CD4-positive, CD25-positive, alpha-beta regulatory T cell (primary cell): ENCODE measurements at regions not wholly inside any gene's neighbourhood (a gene's known extent, or its start where the extent isn't known, plus 50 kb on each side); places are given as distances from the start of the nearest gene placed in this dataset.

Experiments used
- ATAC-seq, 2 donors: fragments of 150-1000 bp; cut with Tn5 transposase; one replicate each; pipeline ENCODE4 v1.10.0; 2021; ENCODE audit warnings: low read depth in 2 of 2, moderate number of reproducible peaks in 2 of 2, moderate library complexity in 1 of 2
- DNase-seq, 3 donors: peaks; one replicate each; pipeline versions ENCODE4 v3.0.0 to v3.0.0-alpha.2; 2012 to 2022; ENCODE audit warnings: mixed read lengths in 1 of 3
- H3K27ac ChIP-seq: one replicate; pipeline ENCODE4 v1.7.0; 2013; ENCODE audit warnings: mild to moderate bottlenecking, low read length; ENCODE audit not compliant: insufficient read depth, poor library complexity, severe bottlenecking
- H3K27me3 ChIP-seq: one replicate; pipeline ENCODE4 v1.7.0; 2013; ENCODE audit warnings: low read length; ENCODE audit not compliant: control insufficient read depth, insufficient read depth
- H3K36me3 ChIP-seq: one replicate; pipeline ENCODE4 v1.7.0; 2013; ENCODE audit warnings: mild to moderate bottlenecking, low read length, moderate library complexity; ENCODE audit not compliant: control insufficient read depth, insufficient read depth
- H3K4me1 ChIP-seq: 2 replicates; pipeline ENCODE4 v1.7.0; 2013; ENCODE audit warnings: mild to moderate bottlenecking, low read length; ENCODE audit not compliant: insufficient read depth, control insufficient read depth, poor library complexity, severe bottlenecking
- H3K4me3 ChIP-seq: one replicate; pipeline ENCODE4 v1.7.0; 2013; ENCODE audit warnings: low read depth, mild to moderate bottlenecking, low read length, moderate library complexity
- H3K9me3 ChIP-seq, 2 experiments: 1 replicate in 1 of 2; 2 replicates in 1 of 2; pipeline ENCODE4 v1.7.0; 2013; ENCODE audit warnings: low read length in 2 of 2, mild to moderate bottlenecking in 1 of 2, moderate library complexity in 1 of 2; ENCODE audit not compliant: control insufficient read depth in 2 of 2
- H3K27ac Mint-ChIP-seq, 3 donors: one replicate each; pipeline ENCODE4 v1.8.0; 2020 to 2022; ENCODE audit warnings: mild to moderate bottlenecking in 3 of 3, mixed read lengths in 3 of 3, moderate library complexity in 2 of 3
- H3K27me3 Mint-ChIP-seq: one replicate; pipeline ENCODE4 v1.8.0; 2022; ENCODE audit warnings: mild to moderate bottlenecking, mixed read lengths
- H3K36me3 Mint-ChIP-seq: one replicate; pipeline ENCODE4 v1.8.0; 2020; ENCODE audit warnings: mixed read lengths
- H3K4me1 Mint-ChIP-seq, 4 donors: one replicate each; pipeline ENCODE4 v1.8.0; 2020 to 2022; ENCODE audit warnings: mixed read lengths in 4 of 4, mild to moderate bottlenecking in 1 of 4
- H3K4me3 Mint-ChIP-seq, 4 donors: one replicate each; pipeline ENCODE4 v1.8.0; 2020 to 2022; ENCODE audit warnings: mild to moderate bottlenecking in 4 of 4, mixed read lengths in 4 of 4, moderate library complexity in 3 of 4
- H3K9me3 Mint-ChIP-seq, 7 donors: one replicate each; pipeline ENCODE4 v1.8.0; 2020 to 2022; ENCODE audit warnings: mixed read lengths in 7 of 7, mild to moderate bottlenecking in 3 of 7, moderate library complexity in 2 of 7

- H3K27ac Mint-ChIP-seq, result no peak overlapping the region
- Histone ChIP-seq H3K4me3 (no peak overlapping the region), H3K9me3 (no peaks in the 10 kb centered on the region), H3K4me1 (no peaks in the 10 kb centered on the region), H3K27me3 (no peaks in the 10 kb centered on the region), H3K27ac (no peak overlapping the region), H3K36me3 (no peaks in the 10 kb centered on the region)
- no peaks in the 10 kb centered on the region for H3K27me3 Mint-ChIP-seq
- peaks cover 0 to 2% (median 0%) of the 10 kb centered on the region in 7 donors for H3K9me3 Mint-ChIP-seq
- H3K4me3 Mint-ChIP-seq, result no peak overlapping the region
- H3K36me3 Mint-ChIP-seq, result no peaks in the 10 kb centered on the region
- peak in 1 of 3 donors; percentile 14 for DNase-seq
- ATAC-seq, result no peak
- H3K4me1 Mint-ChIP-seq, result no peaks in the 10 kb centered on the region
Observed at GRCh38 chr4:159764343-159764952, 661.6 kb downstream of the RAPGEF2 start.

GRCh38 chr4:159765382-159765781 is 662.5 kb downstream of the RAPGEF2 start:
- no peaks in the 10 kb centered on the region for H3K4me1 Mint-ChIP-seq
- no peaks in the 10 kb centered on the region for H3K36me3 ChIP-seq
- H3K36me3 Mint-ChIP-seq, result no peaks in the 10 kb centered on the region
- H3K27ac ChIP-seq, result no peak overlapping the region
- no peaks in the 10 kb centered on the region for H3K4me1 ChIP-seq
- H3K9me3 Mint-ChIP-seq, result peaks cover 0 to 2% (median 0%) of the 10 kb centered on the region in 7 donors
- no peak overlapping the region for H3K4me3 Mint-ChIP-seq
- H3K27me3 Mint-ChIP-seq, result no peaks in the 10 kb centered on the region
- no peaks in the 10 kb centered on the region for H3K27me3 ChIP-seq
- H3K27ac Mint-ChIP-seq, result no peak overlapping the region
- no peak for DNase-seq
- H3K9me3 ChIP-seq, result no peaks in the 10 kb centered on the region
- no peak for ATAC-seq
- H3K4me3 ChIP-seq, result no peak overlapping the region

GRCh38 chr4:159766241-159766640 is 663.4 kb downstream of the RAPGEF2 start:
- Histone ChIP-seq H3K36me3 (no peaks in the 10 kb centered on the region), H3K27me3 (no peaks in the 10 kb centered on the region), H3K9me3 (no peaks in the 10 kb centered on the region), H3K4me3 (no peak overlapping the region), H3K27ac (no peak overlapping the region), H3K4me1 (no peaks in the 10 kb centered on the region)
- Mint-ChIP-seq H3K4me1 (no peaks in the 10 kb centered on the region), H3K4me3 (no peak overlapping the region), H3K36me3 (no peaks in the 10 kb centered on the region), H3K27ac (no peak overlapping the region), H3K27me3 (no peaks in the 10 kb centered on the region), H3K9me3 (peaks cover 0 to 2% (median 0%) of the 10 kb centered on the region in 7 donors)
- ATAC-seq (no peak), DNase-seq (no peak)

GRCh38 chr4:159767406-159767805 is 664.5 kb downstream of the RAPGEF2 start:
- no peaks in the 10 kb centered on the region for H3K36me3 ChIP-seq
- H3K4me1 Mint-ChIP-seq, result no peaks in the 10 kb centered on the region
- H3K4me1 ChIP-seq, result no peaks in the 10 kb centered on the region
- H3K27me3 Mint-ChIP-seq, result no peaks in the 10 kb centered on the region
- H3K27ac Mint-ChIP-seq, result no peak overlapping the region
- ATAC-seq (no peak), DNase-seq (no peak)
- H3K27ac ChIP-seq, result no peak overlapping the region
- H3K4me3 Mint-ChIP-seq, result no peak overlapping the region
- no peaks in the 10 kb centered on the region for H3K36me3 Mint-ChIP-seq
- no peaks in the 10 kb centered on the region for H3K27me3 ChIP-seq
- H3K4me3 ChIP-seq, result no peak overlapping the region
- peaks cover 0 to 4% (median 1%) of the 10 kb centered on the region in 7 donors for H3K9me3 Mint-ChIP-seq
- no peaks in the 10 kb centered on the region for H3K9me3 ChIP-seq

- H3K9me3 Mint-ChIP-seq, result peaks cover 0 to 6% (median 1%) of the 10 kb centered on the region in 7 donors
- H3K27me3 ChIP-seq, result no peaks in the 10 kb centered on the region
Observed at GRCh38 chr4:159768016-159768415, 665.1 kb downstream of the RAPGEF2 start.

GRCh38 chr4:159770401-159770800 is 667.5 kb downstream of the RAPGEF2 start:
- H3K9me3 Mint-ChIP-seq, result peaks cover 0 to 12% (median 2%) of the 10 kb centered on the region in 7 donors
- ATAC-seq (no peak), DNase-seq (no peak)
- Histone ChIP-seq H3K27ac (no peak overlapping the region), H3K9me3 (no peaks in the 10 kb centered on the region), H3K4me1 (no peaks in the 10 kb centered on the region), H3K4me3 (no peak overlapping the region), H3K36me3 (no peaks in the 10 kb centered on the region), H3K27me3 (no peaks in the 10 kb centered on the region)
- no peaks in the 10 kb centered on the region for H3K4me1 Mint-ChIP-seq
- H3K4me3 Mint-ChIP-seq, result no peak overlapping the region
- H3K27me3 Mint-ChIP-seq, result no peaks in the 10 kb centered on the region
- H3K27ac Mint-ChIP-seq, result no peak overlapping the region
- no peaks in the 10 kb centered on the region for H3K36me3 Mint-ChIP-seq

More at GRCh38 chr4:159768016-159768415, 665.1 kb downstream of the RAPGEF2 start:
- no peaks in the 10 kb centered on the region for H3K4me1 ChIP-seq
- H3K27ac ChIP-seq, result no peak overlapping the region
- Mint-ChIP-seq H3K4me3 (no peak overlapping the region), H3K27ac (no peak overlapping the region), H3K36me3 (no peaks in the 10 kb centered on the region), H3K4me1 (no peaks in the 10 kb centered on the region), H3K27me3 (no peaks in the 10 kb centered on the region)
- H3K4me3 ChIP-seq, result no peak overlapping the region
- no peaks in the 10 kb centered on the region for H3K9me3 ChIP-seq
- no peak for ATAC-seq
- H3K36me3 ChIP-seq, result no peaks in the 10 kb centered on the region
- no peak for DNase-seq

- Histone ChIP-seq H3K4me3 (no peak overlapping the region), H3K36me3 (no peaks in the 10 kb centered on the region), H3K27me3 (no peaks in the 10 kb centered on the region), H3K27ac (no peak overlapping the region), H3K4me1 (no peaks in the 10 kb centered on the region), H3K9me3 (no peaks in the 10 kb centered on the region)
- DNase-seq (no peak), ATAC-seq (no peak)
- no peak overlapping the region for H3K27ac Mint-ChIP-seq
- H3K4me3 Mint-ChIP-seq, result no peak overlapping the region
- H3K27me3 Mint-ChIP-seq, result no peaks in the 10 kb centered on the region
- no peaks in the 10 kb centered on the region for H3K4me1 Mint-ChIP-seq
- H3K36me3 Mint-ChIP-seq, result no peaks in the 10 kb centered on the region
- peaks cover 0 to 12% (median 2%) of the 10 kb centered on the region in 7 donors for H3K9me3 Mint-ChIP-seq
Observed at GRCh38 chr4:159770969-159771368, 668.1 kb downstream of the RAPGEF2 start.

- H3K27me3 Mint-ChIP-seq, result no peaks in the 10 kb centered on the region
- H3K9me3 ChIP-seq, result peaks cover 0 to 2% of the 10 kb centered on the region in 2 experiments
- no peak overlapping the region for H3K4me3 ChIP-seq
- H3K4me1 ChIP-seq, result no peaks in the 10 kb centered on the region
- no peak overlapping the region for H3K27ac Mint-ChIP-seq
- no peaks in the 10 kb centered on the region for H3K27me3 ChIP-seq
- H3K4me1 Mint-ChIP-seq, result no peaks in the 10 kb centered on the region
- peaks cover 0 to 12% (median 3%) of the 10 kb centered on the region in 7 donors for H3K9me3 Mint-ChIP-seq
- H3K4me3 Mint-ChIP-seq, result no peak overlapping the region
- H3K36me3 Mint-ChIP-seq, result no peaks in the 10 kb centered on the region
- no peaks in the 10 kb centered on the region for H3K36me3 ChIP-seq
- ATAC-seq, result no peak
- DNase-seq, result no peak
- H3K27ac ChIP-seq, result no peak overlapping the region
Observed at GRCh38 chr4:159776961-159777360, 674.1 kb downstream of the RAPGEF2 start.
